K562 (cell line): ENCODE measurements at regions not wholly inside any gene's neighbourhood (a gene's known extent, or its start where the extent isn't known, plus 50 kb on each side); places are given as distances from the start of the nearest gene placed in this dataset.

Experiments
- ATAC-seq: fragments of 200-7000 bp; cut with Tn5 transposase; 3 replicates; pipeline ENCODE4 v1.9.1; 2020; ENCODE audit warnings: moderate library complexity
- BruUV-seq: library from RNA; stranded (reverse); fragments of 400-500 nt; replicated peaks from 2 replicates; lab custom pipeline; 2021; lab: Mats Ljungman, UMichigan
- CTCF ChIA-PET: fragments of 300-600 bp; formaldehyde crosslinking; extraction: SDS; loops from one replicate; lab custom pipeline; 2021; ENCODE audit warnings: low intra/inter-chr PET ratio; lab: Yijun Ruan, JAX
- POLR2A ChIA-PET: fragments of 300-600, 350-650 bp; sonication (Branson Sonifier 250); formaldehyde crosslinking; extraction: SDS; loops from one replicate; lab custom pipeline; 2021; ENCODE audit warnings: antibody characterized with exemption, inconsistent platforms; lab: Yijun Ruan, JAX
- DNase-seq, 4 experiments: peaks; one replicate each; pipeline versions ENCODE4 v3.0.0 to v3.0.0-alpha.2; 2011 to 2018; ENCODE audit warnings: low spot score in 3 of 4, mixed read lengths in 3 of 4; ENCODE audit errors: extremely low read depth in 1 of 4
- FAIRE-seq: peaks from 2 replicates; lab custom pipeline; 2011; peaks lifted over from hg19 to GRCh38; lab: Jason Lieb, UNC
- H2AFZ ChIP-seq: 2 replicates; pipeline ENCODE4 v1.6.0; 2011; ENCODE audit warnings: low read depth, low read length, control low read depth, inconsistent platforms
- H3K27ac ChIP-seq: fragments of 200-600 bp; 3 replicates; pipeline ENCODE4 v1.8.0; 2011; ENCODE audit warnings: low read depth, mild to moderate bottlenecking, control low read depth, inconsistent platforms, low read length, moderate library complexity, mixed read lengths; ENCODE audit errors: extremely low read depth
- H3K27me3 ChIP-seq, 2 experiments: fragments of 300-600 bp in 1 of 2; 2 replicates in 1 of 2; 3 replicates in 1 of 2; pipeline versions ENCODE4 v1.6.0 to v1.8.0; 2011; ENCODE audit warnings: inconsistent platforms in 2 of 2, low read length in 2 of 2, mild to moderate bottlenecking in 1 of 2, mixed read lengths in 1 of 2, moderate library complexity in 1 of 2; ENCODE audit not compliant: control insufficient read depth in 2 of 2, insufficient read depth in 2 of 2
- H3K36me3 ChIP-seq: fragments of 300-600 bp; 3 replicates; pipeline ENCODE4 v1.8.0; 2011; ENCODE audit warnings: mild to moderate bottlenecking, low read length, inconsistent platforms; ENCODE audit not compliant: control insufficient read depth, insufficient read depth
- H3K4me1 ChIP-seq, 2 experiments: fragments of 200-600 bp in 1 of 2; replicated peaks in 1 of 2; 2 replicates in 1 of 2; 3 replicates in 1 of 2; pipeline versions ENCODE4 v1.5.1 to v1.8.0; 2011; ENCODE audit warnings: inconsistent platforms in 2 of 2, low read length in 2 of 2, mild to moderate bottlenecking in 1 of 2, mixed read lengths in 1 of 2, moderate library complexity in 1 of 2; ENCODE audit not compliant: control insufficient read depth in 2 of 2, insufficient read depth in 2 of 2
- H3K4me2 ChIP-seq: 2 replicates; pipeline ENCODE4 v1.6.1; 2011; ENCODE audit warnings: low read length, control low read depth, inconsistent platforms, mixed read lengths; ENCODE audit not compliant: insufficient read depth
- H3K4me3 ChIP-seq: fragments of 200-600 bp; sonication (generic), shearing (Covaris generic); 2 replicates; pipeline ENCODE4 v1.5.1; 2016; ENCODE audit warnings: control low read depth, inconsistent platforms
- H3K79me2 ChIP-seq: fragments of 200-600 bp; 3 replicates; pipeline ENCODE4 v1.8.0; 2011; ENCODE audit warnings: low read length, inconsistent platforms; ENCODE audit not compliant: control insufficient read depth, insufficient read depth
- H3K9ac ChIP-seq, 2 experiments: 2 replicates each; pipeline versions ENCODE4 v1.6.0 to v1.6.1; 2011; ENCODE audit warnings: low read depth in 2 of 2, low read length in 2 of 2, control low read depth in 1 of 2, inconsistent platforms in 1 of 2, mild to moderate bottlenecking in 1 of 2, mixed read lengths in 1 of 2; ENCODE audit not compliant: insufficient read depth in 1 of 2
- H3K9me1 ChIP-seq: one replicate; pipeline ENCODE4 v1.6.0; 2011; ENCODE audit warnings: inconsistent platforms, mild to moderate bottlenecking, low read length, moderate library complexity; ENCODE audit not compliant: control insufficient read depth, insufficient read depth
- H3K9me3 ChIP-seq: replicated peaks from 2 replicates; pipeline ENCODE4 v1.5.1; 2011; ENCODE audit warnings: low read depth, low read length, inconsistent platforms; ENCODE audit not compliant: control insufficient read depth, insufficient read depth
- H4K20me1 ChIP-seq: replicated peaks from 2 replicates; pipeline ENCODE4 v1.6.1; 2011; ENCODE audit warnings: low read length, inconsistent platforms, mixed read lengths; ENCODE audit not compliant: control insufficient read depth, insufficient read depth
- FUS ChIP-seq: fragments of 200-400 bp; formaldehyde crosslinking; optimal IDR thresholded peaks from 2 replicates; pipeline ENCODE3; 2017; ENCODE audit warnings: low read depth, low read length
- RBM14 ChIP-seq: fragments of 200-400 bp; formaldehyde crosslinking; IDR thresholded peaks from 2 replicates; pipeline ENCODE4 v1.6.1; 2018; ENCODE audit warnings: low read depth, mild to moderate bottlenecking, low read length, moderate library complexity, borderline replicate concordance; ENCODE audit not compliant: insufficient read depth
- SMARCB1 ChIP-seq: IDR thresholded peaks from 2 replicates; pipeline ENCODE4 v1.6.1; 2011; ENCODE audit warnings: improper control_type of control experiment, low read depth; ENCODE audit not compliant: insufficient read length
- TBP ChIP-seq: optimal IDR thresholded peaks from 2 replicates; pipeline ENCODE3; 2011; ENCODE audit warnings: low read depth, low read length, improper control_type of control experiment
- XRCC4 ChIP-seq: IDR thresholded peaks from one replicate; pipeline ENCODE4 v1.6.1; 2011; ENCODE audit not compliant: insufficient read depth, insufficient read length; ENCODE audit errors: extremely low read depth
- WGBS: fragments of 100-300 bp; shearing (Covaris generic); methylation state at CpG from one replicate; pipeline ENCODE4 v1.1.6; 2016; ENCODE audit warnings: low coverage, mixed read lengths; ENCODE audit not compliant: insufficient coverage; ENCODE audit errors: missing lambda C conversion rate; 5-methylcytosine and 5-hydroxymethylcytosine counted together
- in situ Hi-C: fragments of 300-500 bp; cut with MboI; formaldehyde crosslinking; loops from 4 replicates; pipeline ENCODE4 v1.15.0; 2018; ENCODE audit warnings: inconsistent platforms, mixed read lengths
- intact Hi-C: fragments of 100-400 bp; cut with micrococcal nuclease; formaldehyde crosslinking; loops from 2 replicates; pipeline ENCODE4 v1.14.2; 2022
- TF ChIP-seq, protein P1 (sequence below): fragments of 450-650 bp; formaldehyde crosslinking; IDR thresholded peaks from 2 replicates; pipeline ENCODE4 v1.4.0; 2022; ENCODE audit warnings: mild to moderate bottlenecking, moderate library complexity
- TF ChIP-seq, protein P2 (sequence below): fragments of 250-450 bp; sonication (Bioruptor Pico); IDR thresholded peaks from 2 replicates; pipeline ENCODE4 v1.5.0; 2020; ENCODE audit warnings: mild to moderate bottlenecking
- TF ChIP-seq, protein P3 (sequence below), 2 experiments: fragments of 450-650 bp; formaldehyde crosslinking in 1 of 2; IDR thresholded peaks; 2 replicates each; pipeline versions ENCODE4 v1.4.0 to v1.6.1; 2014 to 2020; ENCODE audit warnings: mild to moderate bottlenecking in 2 of 2, borderline replicate concordance in 1 of 2, low read depth in 1 of 2

DNA sequence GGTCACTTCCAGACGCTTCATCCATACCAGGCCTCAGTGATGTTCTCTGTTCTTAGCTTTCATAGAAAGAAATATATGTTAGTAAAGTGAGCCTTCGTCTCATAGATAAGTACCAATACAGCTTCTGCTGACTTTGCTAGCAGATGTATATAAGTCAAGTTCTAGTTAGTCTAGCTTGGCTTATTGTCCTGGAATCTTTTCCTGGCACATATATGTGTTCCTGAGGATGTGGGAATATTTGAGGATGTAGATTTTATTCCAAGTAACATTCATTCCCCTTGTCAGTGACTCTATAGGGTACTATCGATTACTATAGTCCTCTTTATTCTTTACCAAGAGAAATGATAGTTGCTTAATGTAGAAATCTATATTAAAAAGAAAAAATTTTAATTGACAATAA is 135.2 kb upstream of the FAM9C start:
- DNase-seq (no peak), ATAC-seq (no peak), FAIRE-seq (no peak)
- no peaks in the 10 kb centered on the region for H3K27me3 ChIP-seq
- no peaks in the 10 kb centered on the region for H3K79me2 ChIP-seq
- H3K9ac ChIP-seq = no peak overlapping the region
- H2AFZ ChIP-seq = no peak overlapping the region; the same call in 1 of the 2 replicates
- no peaks in the 10 kb centered on the region for H3K36me3 ChIP-seq
- POLR2A ChIA-PET = interaction anchor here (0.6 kb wide), 1 partner anchor 875 kb away, joined by 3 read pairs; no protein-coding TSS in a partner anchor
- H3K4me3 ChIP-seq = no peak overlapping the region
- no peaks in the 10 kb centered on the region for H3K9me3 ChIP-seq
- no peak for TF ChIP-seq XRCC4
- TF ChIP-seq, protein P1, sequence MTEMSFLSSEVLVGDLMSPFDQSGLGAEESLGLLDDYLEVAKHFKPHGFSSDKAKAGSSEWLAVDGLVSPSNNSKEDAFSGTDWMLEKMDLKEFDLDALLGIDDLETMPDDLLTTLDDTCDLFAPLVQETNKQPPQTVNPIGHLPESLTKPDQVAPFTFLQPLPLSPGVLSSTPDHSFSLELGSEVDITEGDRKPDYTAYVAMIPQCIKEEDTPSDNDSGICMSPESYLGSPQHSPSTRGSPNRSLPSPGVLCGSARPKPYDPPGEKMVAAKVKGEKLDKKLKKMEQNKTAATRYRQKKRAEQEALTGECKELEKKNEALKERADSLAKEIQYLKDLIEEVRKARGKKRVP (CRISPR knock-in tag) = no peak
- no peak for TF ChIP-seq RBM14
- no peak for TF ChIP-seq TBP
- TF ChIP-seq FUS = no peak
- TF ChIP-seq, protein P2, sequence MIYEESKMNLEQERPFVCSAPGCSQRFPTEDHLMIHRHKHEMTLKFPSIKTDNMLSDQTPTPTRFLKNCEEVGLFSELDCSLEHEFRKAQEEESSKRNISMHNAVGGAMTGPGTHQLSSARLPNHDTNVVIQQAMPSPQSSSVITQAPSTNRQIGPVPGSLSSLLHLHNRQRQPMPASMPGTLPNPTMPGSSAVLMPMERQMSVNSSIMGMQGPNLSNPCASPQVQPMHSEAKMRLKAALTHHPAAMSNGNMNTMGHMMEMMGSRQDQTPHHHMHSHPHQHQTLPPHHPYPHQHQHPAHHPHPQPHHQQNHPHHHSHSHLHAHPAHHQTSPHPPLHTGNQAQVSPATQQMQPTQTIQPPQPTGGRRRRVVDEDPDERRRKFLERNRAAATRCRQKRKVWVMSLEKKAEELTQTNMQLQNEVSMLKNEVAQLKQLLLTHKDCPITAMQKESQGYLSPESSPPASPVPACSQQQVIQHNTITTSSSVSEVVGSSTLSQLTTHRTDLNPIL (CRISPR knock-in tag) = no peak
- TF ChIP-seq, protein P3, sequence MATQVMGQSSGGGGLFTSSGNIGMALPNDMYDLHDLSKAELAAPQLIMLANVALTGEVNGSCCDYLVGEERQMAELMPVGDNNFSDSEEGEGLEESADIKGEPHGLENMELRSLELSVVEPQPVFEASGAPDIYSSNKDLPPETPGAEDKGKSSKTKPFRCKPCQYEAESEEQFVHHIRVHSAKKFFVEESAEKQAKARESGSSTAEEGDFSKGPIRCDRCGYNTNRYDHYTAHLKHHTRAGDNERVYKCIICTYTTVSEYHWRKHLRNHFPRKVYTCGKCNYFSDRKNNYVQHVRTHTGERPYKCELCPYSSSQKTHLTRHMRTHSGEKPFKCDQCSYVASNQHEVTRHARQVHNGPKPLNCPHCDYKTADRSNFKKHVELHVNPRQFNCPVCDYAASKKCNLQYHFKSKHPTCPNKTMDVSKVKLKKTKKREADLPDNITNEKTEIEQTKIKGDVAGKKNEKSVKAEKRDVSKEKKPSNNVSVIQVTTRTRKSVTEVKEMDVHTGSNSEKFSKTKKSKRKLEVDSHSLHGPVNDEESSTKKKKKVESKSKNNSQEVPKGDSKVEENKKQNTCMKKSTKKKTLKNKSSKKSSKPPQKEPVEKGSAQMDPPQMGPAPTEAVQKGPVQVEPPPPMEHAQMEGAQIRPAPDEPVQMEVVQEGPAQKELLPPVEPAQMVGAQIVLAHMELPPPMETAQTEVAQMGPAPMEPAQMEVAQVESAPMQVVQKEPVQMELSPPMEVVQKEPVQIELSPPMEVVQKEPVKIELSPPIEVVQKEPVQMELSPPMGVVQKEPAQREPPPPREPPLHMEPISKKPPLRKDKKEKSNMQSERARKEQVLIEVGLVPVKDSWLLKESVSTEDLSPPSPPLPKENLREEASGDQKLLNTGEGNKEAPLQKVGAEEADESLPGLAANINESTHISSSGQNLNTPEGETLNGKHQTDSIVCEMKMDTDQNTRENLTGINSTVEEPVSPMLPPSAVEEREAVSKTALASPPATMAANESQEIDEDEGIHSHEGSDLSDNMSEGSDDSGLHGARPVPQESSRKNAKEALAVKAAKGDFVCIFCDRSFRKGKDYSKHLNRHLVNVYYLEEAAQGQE (IDR thresholded peaks at IDR 0.05; ENCODE audit: borderline replicate concordance) = no peak
- TF ChIP-seq, protein P3 (CRISPR knock-in tag; IDR thresholded peaks at IDR 0.05; ENCODE audit: low read depth) = no peak
- TF ChIP-seq SMARCB1 = no peak
- intact Hi-C loops = no loop called here
- 47% methylated on average over 3 of the region's 3 CpGs for WGBS
- in situ Hi-C loops = no loop called here
- no peak overlapping the region for H3K4me2 ChIP-seq
- H4K20me1 ChIP-seq = no peaks in the 10 kb centered on the region
- no peaks in the 10 kb centered on the region for H3K4me1 ChIP-seq
- H3K27ac ChIP-seq = no peak overlapping the region
- CTCF ChIA-PET = no interaction called here
- BruUV-seq = no TSS peak
- H3K9me1 ChIP-seq = no peaks in the 10 kb centered on the region
